Kidney (tissue), 13 donors: ENCODE measurements at regions not wholly inside any gene's neighbourhood (a gene's known extent, or its start where the extent isn't known, plus 50 kb on each side); places are given as distances from the start of the nearest gene placed in this dataset.

Experiments used
- DNase-seq, 5 donors: peaks; one replicate each; pipeline ENCODE4 v3.0.0-alpha.2; 2013 to 2020
- FAIRE-seq: peaks from 2 replicates; lab custom pipeline; 2012; peaks lifted over from hg19 to GRCh38; lab: Jason Lieb, UNC
- H3K27ac ChIP-seq, 2 donors: one replicate each; pipeline ENCODE4 v1.7.0; 2013; ENCODE audit warnings: low read depth in 2 of 2, low read length in 2 of 2, inconsistent platforms in 1 of 2
- H3K27me3 ChIP-seq: one replicate; pipeline ENCODE4 v1.7.1; 2013; ENCODE audit warnings: low read length, inconsistent platforms; ENCODE audit not compliant: control insufficient read depth, insufficient read depth
- H3K36me3 ChIP-seq, 3 donors: one replicate each; pipeline versions ENCODE4 v1.7.0 to v1.7.1; 2013; ENCODE audit warnings: low read length in 3 of 3, control low read depth in 1 of 3, inconsistent platforms in 1 of 3; ENCODE audit not compliant: insufficient read depth in 3 of 3, control insufficient read depth in 2 of 3
- H3K4me1 ChIP-seq, 3 donors: one replicate each; pipeline versions ENCODE4 v1.7.0 to v1.7.1; 2013; ENCODE audit warnings: low read length in 3 of 3, inconsistent platforms in 1 of 3, low read depth in 1 of 3; ENCODE audit not compliant: control insufficient read depth in 2 of 3, insufficient read depth in 2 of 3
- H3K4me3 ChIP-seq, 3 donors: one replicate each; pipeline versions ENCODE4 v1.7.0 to v1.8.1; 2013; ENCODE audit warnings: low read length in 3 of 3, control low read depth in 1 of 3, inconsistent platforms in 1 of 3
- H3K9ac ChIP-seq, 3 donors: one replicate each; pipeline versions ENCODE4 v1.7.0 to v1.7.1; 2013; ENCODE audit warnings: low read length in 3 of 3, control low read depth in 1 of 3, inconsistent platforms in 1 of 3
- H3K9me3 ChIP-seq, 3 donors: one replicate each; pipeline versions ENCODE4 v1.7.0 to v1.7.1; 2013; ENCODE audit warnings: low read length in 3 of 3, control low read depth in 1 of 3, inconsistent platforms in 1 of 3; ENCODE audit not compliant: control insufficient read depth in 2 of 3, insufficient read depth in 1 of 3
- intact Hi-C: fragments of 100-400 bp; cut with DNase I; formaldehyde crosslinking; loops from one replicate; pipeline ENCODE4 v1.11.1; 2022
- TF ChIP-seq, protein P1 (sequence below): IDR thresholded peaks from 3 replicates; pipeline ENCODE4 v1.5.1; 2012; ENCODE audit warnings: mild to moderate bottlenecking, moderate library complexity, borderline replicate concordance; ENCODE audit not compliant: insufficient read depth; ENCODE audit errors: extremely low read depth
- donor health status: control.
- donor health status: control.
- donor health status: control.
- donor health status: control.
- donor health status: control.
- donor health status: DM: yes; HTN: yes; CAD: no.
- donor health status: Normal renal cell carcinoma (clear cell type).

DNA sequence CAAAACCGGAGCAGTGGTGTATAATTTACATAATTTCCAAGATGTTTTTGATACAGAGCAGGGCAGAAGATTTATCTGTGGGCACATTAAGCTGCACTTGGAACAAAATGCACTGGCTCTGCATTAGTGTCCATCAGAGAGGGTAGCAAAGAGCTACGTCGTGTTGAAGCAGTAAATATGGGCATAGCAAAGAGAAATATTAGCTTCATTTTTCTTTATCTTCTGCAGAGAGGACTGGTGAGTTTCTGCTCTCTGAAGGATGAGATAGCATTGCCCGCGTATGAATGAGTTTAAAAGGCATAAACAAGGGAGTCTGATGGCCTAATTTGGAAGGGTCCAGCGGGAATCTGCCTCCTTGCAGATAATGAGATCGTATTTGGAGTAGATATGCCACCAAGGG, 227.8 kb upstream of the CDH11 start:
- Histone ChIP-seq H3K4me1 (no peaks in the 10 kb centered on the region), H3K9ac (no peak overlapping the region), H3K4me3 (no peak overlapping the region), H3K27me3 (no peaks in the 10 kb centered on the region), H3K27ac (no peak overlapping the region), H3K36me3 (no peaks in the 10 kb centered on the region), H3K9me3 (no peaks in the 10 kb centered on the region)
- TF ChIP-seq, protein P1, sequence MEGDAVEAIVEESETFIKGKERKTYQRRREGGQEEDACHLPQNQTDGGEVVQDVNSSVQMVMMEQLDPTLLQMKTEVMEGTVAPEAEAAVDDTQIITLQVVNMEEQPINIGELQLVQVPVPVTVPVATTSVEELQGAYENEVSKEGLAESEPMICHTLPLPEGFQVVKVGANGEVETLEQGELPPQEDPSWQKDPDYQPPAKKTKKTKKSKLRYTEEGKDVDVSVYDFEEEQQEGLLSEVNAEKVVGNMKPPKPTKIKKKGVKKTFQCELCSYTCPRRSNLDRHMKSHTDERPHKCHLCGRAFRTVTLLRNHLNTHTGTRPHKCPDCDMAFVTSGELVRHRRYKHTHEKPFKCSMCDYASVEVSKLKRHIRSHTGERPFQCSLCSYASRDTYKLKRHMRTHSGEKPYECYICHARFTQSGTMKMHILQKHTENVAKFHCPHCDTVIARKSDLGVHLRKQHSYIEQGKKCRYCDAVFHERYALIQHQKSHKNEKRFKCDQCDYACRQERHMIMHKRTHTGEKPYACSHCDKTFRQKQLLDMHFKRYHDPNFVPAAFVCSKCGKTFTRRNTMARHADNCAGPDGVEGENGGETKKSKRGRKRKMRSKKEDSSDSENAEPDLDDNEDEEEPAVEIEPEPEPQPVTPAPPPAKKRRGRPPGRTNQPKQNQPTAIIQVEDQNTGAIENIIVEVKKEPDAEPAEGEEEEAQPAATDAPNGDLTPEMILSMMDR = no peak
- intact Hi-C loops = no loop called here
- no peak for DNase-seq
- no peak for FAIRE-seq

DNA sequence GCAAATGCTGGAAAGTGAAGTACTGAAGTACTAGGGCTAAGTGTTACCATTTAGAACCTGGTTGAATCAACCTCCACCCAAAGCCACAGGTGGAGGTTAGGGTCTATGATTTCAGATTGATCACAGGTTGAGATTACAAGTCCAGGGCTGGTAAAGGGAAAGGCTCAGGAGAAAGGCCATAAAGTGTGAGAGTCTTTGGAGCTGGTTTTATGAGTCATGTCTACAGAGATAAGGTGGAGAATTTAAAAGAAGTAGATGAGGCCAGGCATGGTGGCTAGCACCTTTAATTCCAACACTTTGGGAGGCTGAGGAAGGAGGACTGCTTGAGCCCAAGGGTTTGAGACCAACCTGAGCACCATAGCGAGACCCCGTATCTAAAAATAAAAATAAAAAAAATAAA, 221.7 kb upstream of the CDH11 start:
- Histone ChIP-seq H3K9ac (no peak overlapping the region), H3K27ac (no peak overlapping the region), H3K9me3 (no peaks in the 10 kb centered on the region), H3K36me3 (no peaks in the 10 kb centered on the region), H3K4me1 (no peaks in the 10 kb centered on the region), H3K27me3 (no peaks in the 10 kb centered on the region), H3K4me3 (no peak overlapping the region)
- DNase-seq (no peak), FAIRE-seq (no peak)
- TF ChIP-seq, protein P1 = no peak
- intact Hi-C loops = no loop called here

DNA sequence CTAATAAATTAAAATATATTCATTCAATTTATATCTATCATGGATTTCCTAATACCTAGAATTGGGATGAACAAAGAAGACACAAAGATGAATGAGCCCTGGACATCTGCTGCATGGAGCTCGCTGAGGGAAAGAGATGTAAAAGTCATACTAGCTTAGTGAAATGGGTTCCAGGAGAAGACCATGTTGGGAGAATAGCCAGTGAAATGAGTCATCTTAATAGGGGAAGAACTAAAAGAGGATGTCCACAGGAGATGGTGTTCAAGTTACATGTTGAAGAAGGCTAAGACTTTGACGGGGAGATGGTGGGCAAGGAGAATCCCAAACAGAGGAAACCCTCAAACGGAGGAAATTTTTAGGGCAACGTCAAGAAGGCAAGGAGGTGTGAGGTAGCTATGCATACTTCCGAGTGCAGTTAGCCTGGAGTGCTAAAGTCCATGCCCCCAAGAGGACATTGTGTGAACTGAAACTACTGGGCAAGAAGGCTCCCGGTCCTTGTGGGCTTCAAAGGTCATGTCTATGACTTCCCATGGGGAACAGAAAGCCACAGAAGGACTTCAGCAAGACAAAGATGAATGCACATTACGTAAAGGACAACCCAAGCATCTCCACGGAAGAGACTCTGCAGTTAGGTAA, 220.5 kb upstream of the CDH11 start:
- intact Hi-C loops = no loop called here
- DNase-seq = no peak
- H3K9me3 ChIP-seq = no peaks in the 10 kb centered on the region
- no peaks in the 10 kb centered on the region for H3K36me3 ChIP-seq
- no peak for FAIRE-seq
- no peak overlapping the region for H3K9ac ChIP-seq
- H3K4me1 ChIP-seq = no peaks in the 10 kb centered on the region
- no peak overlapping the region for H3K4me3 ChIP-seq
- H3K27ac ChIP-seq = no peak overlapping the region
- H3K27me3 ChIP-seq = no peaks in the 10 kb centered on the region
- TF ChIP-seq, protein P1 = no peak

DNA sequence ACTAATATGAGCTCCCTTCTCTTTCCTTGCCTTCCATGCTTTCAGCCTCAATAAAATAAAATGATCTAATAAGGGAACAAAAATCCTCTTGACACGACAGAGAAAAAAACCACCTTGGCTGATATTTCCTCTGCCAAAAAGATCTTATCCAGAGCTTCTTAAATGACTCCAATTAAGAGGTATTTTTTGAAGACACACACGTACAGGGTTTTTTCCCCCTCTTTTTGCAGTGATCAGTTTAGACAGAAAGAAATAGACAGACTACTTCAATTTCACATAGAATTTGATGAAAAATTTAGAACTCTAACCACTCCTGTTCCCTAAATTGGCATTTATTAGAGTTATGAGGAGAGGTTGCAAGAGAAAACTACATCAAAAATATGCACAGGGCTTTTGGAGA, 217.2 kb upstream of the CDH11 start:
- no peak overlapping the region for H3K9ac ChIP-seq

More for the DNA sequence above, 217.2 kb upstream of the CDH11 start:
- TF ChIP-seq, protein P1 = no peak
- H3K9me3 ChIP-seq = no peaks in the 10 kb centered on the region
- H3K27me3 ChIP-seq = no peaks in the 10 kb centered on the region
- intact Hi-C loops = no loop called here
- H3K4me1 ChIP-seq = no peaks in the 10 kb centered on the region
- DNase-seq (no peak), FAIRE-seq (no peak)
- no peak overlapping the region for H3K4me3 ChIP-seq
- no peaks in the 10 kb centered on the region for H3K36me3 ChIP-seq
- no peak overlapping the region for H3K27ac ChIP-seq
